ENCODE measurements at regions not wholly inside any gene's neighbourhood (a gene's known extent, or its start where the extent isn't known, plus 50 kb on each side); places are given as distances from the start of the nearest gene placed in this dataset.
A peak's percentile ranks its signal among the peaks of the same experiment; 100 is the strongest.
"Not testable (repeated sequence)": the region's sequence is repeated elsewhere in the genome, so short reads cannot be mapped to it uniquely, and the experiment has no call there.

- no peak for ATAC-seq
- no peak overlapping the region for H3K27ac ChIP-seq
- no peaks in the 10 kb centered on the region for H3K36me3 ChIP-seq
- intact Hi-C loops (cut with DNase I), result no loop called here
- no peaks in the 10 kb centered on the region for H3K4me1 ChIP-seq
- no peak overlapping the region for H3K4me3 ChIP-seq
- 76% methylated on average over 1 of the region's 1 CpG for WGBS (ENCODE audit: insufficient coverage, low coverage, low lambda C conversion rate, missing lambda C conversion rate)
- H3K9me3 ChIP-seq, result no peaks in the 10 kb centered on the region
- no peak for DNase-seq
- H3K27me3 ChIP-seq, result no peaks in the 10 kb centered on the region
- no peak for TF ChIP-seq CTCF (IDR thresholded peaks at IDR 0.05)
- no peak for TF ChIP-seq POLR2A (IDR thresholded peaks at IDR 0.05)
These were observed 670.0 kb downstream of the SI start for GRCh38 chr3:164408326-164408725.

DNA sequence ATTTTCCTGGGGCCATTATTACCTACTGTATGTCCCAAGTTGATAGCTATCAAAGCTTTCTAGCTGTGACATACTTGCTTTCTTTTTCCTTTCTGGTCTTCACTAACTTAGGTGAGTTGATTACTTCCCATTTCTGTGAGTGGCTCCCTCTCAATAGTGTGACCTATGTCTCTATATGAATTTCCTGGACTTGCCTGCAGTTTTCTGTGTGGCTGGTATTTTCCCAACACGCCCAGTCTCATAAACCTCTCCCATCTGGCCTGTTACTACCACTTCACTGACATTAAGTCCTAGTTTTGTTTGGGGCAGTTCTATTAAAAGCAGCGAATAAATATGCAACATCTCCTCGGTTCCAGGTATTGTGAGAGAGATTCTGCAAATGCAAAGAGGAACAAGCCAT is 671.2 kb downstream of the SI start:
- 59% methylated on average over 3 of the region's 3 CpGs for WGBS (ENCODE audit: insufficient coverage, low coverage, low lambda C conversion rate, missing lambda C conversion rate)
- ATAC-seq, result no peak
- intact Hi-C loops (cut with DNase I), result no loop called here

DNA sequence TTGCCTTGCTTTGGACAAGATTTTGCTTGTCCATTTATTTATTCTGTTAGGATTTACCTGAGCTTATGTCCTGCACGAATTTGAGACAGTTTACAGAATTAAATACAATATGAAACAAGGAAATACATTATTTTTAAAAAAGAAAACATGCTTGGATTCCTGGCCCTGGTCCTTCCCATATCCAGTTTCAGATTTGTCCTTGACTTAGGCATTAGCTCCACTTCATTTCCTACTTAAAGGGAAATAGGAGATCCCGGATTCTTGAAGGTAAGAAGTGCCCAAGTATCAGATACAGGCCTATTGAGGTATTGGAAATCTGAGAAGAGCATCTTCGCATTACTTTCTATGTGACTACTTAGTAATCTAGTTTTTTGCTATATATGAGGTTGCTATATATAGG is 672.0 kb downstream of the SI start:
- ATAC-seq (no peak), DNase-seq (no peak)
- 56% methylated on average over 3 of the region's 3 CpGs for WGBS (ENCODE audit: insufficient coverage, low coverage, low lambda C conversion rate, missing lambda C conversion rate)
- no peak overlapping the region for H3K4me3 ChIP-seq
- H3K9me3 ChIP-seq, result no peaks in the 10 kb centered on the region
- TF ChIP-seq CTCF (IDR thresholded peaks at IDR 0.05) (no peak), POLR2A (IDR thresholded peaks at IDR 0.05) (no peak)
- H3K36me3 ChIP-seq, result no peaks in the 10 kb centered on the region
- no peaks in the 10 kb centered on the region for H3K27me3 ChIP-seq
- intact Hi-C loops (cut with DNase I), result no loop called here
- no peaks in the 10 kb centered on the region for H3K4me1 ChIP-seq
- H3K27ac ChIP-seq, result no peak overlapping the region

More for the DNA sequence above, 671.2 kb downstream of the SI start:
- H3K9me3 ChIP-seq, result no peaks in the 10 kb centered on the region
- no peaks in the 10 kb centered on the region for H3K4me1 ChIP-seq
- TF ChIP-seq CTCF (IDR thresholded peaks at IDR 0.05) (no peak), POLR2A (IDR thresholded peaks at IDR 0.05) (no peak)
- H3K36me3 ChIP-seq, result no peaks in the 10 kb centered on the region
- H3K27ac ChIP-seq, result no peak overlapping the region
- H3K4me3 ChIP-seq, result no peak overlapping the region
- no peaks in the 10 kb centered on the region for H3K27me3 ChIP-seq
- no peak for DNase-seq

- intact Hi-C loops (cut with DNase I), result no loop called here
- ATAC-seq (no peak), DNase-seq (peak in 1 of 3 donors; percentile 45)
- Histone ChIP-seq H3K36me3 (no peaks in the 10 kb centered on the region), H3K27me3 (no peaks in the 10 kb centered on the region), H3K4me3 (no peak overlapping the region), H3K4me1 (no peaks in the 10 kb centered on the region), H3K9me3 (no peaks in the 10 kb centered on the region), H3K27ac (no peak overlapping the region)
- TF ChIP-seq POLR2A (IDR thresholded peaks at IDR 0.05) (no peak), CTCF (IDR thresholded peaks at IDR 0.05) (no peak)
- WGBS (ENCODE audit: insufficient coverage, low coverage, low lambda C conversion rate, missing lambda C conversion rate), result 96% methylated on average over 5 of the region's 30 CpGs
These were observed 676.4 kb downstream of the SI start for GRCh38 chr3:164401923-164402322.

GRCh38 chr3:164401440-164401839 is 676.9 kb downstream of the SI start:
- H3K4me1 ChIP-seq; H3K27ac ChIP-seq; H3K9me3 ChIP-seq; DNase-seq; ATAC-seq; H3K4me3 ChIP-seq; intact Hi-C loops (cut with DNase I); H3K36me3 ChIP-seq; H3K27me3 ChIP-seq: not testable (repeated sequence)
- 51% methylated on average over 2 of the region's 7 CpGs for WGBS (ENCODE audit: insufficient coverage, low coverage, low lambda C conversion rate, missing lambda C conversion rate)
